ENCODE measurements at regions not wholly inside any gene's neighbourhood (a gene's known extent, or its start where the extent isn't known, plus 50 kb on each side); places are given as distances from the start of the nearest gene placed in this dataset.
"Not testable (repeated sequence)": the region's sequence is repeated elsewhere in the genome, so short reads cannot be mapped to it uniquely, and the experiment has no call there.

GRCh38 chr14:54010981-54011380 lies 54.4 kb upstream of the BMP4 start:
- DNase-seq = peak; percentile 66

GRCh38 chr14:54023027-54023426 lies 66.4 kb upstream of the BMP4 start:
- DNase-seq = no peak

GRCh38 chr14:54025661-54026060 lies 69.0 kb upstream of the BMP4 start:
- no peak for DNase-seq

- DNase-seq = no peak
Observed at GRCh38 chr14:54026671-54027070, 70.0 kb upstream of the BMP4 start.

GRCh38 chr14:54030996-54031395 lies 74.4 kb upstream of the BMP4 start:
- not testable (repeated sequence) for DNase-seq

- DNase-seq = not testable (repeated sequence)
Observed at GRCh38 chr14:54033285-54033684, 76.7 kb upstream of the BMP4 start.

GRCh38 chr14:54038724-54039123 lies 82.1 kb upstream of the BMP4 start:
- DNase-seq = no peak

GRCh38 chr14:54039311-54039710 lies 82.7 kb upstream of the BMP4 start:
- DNase-seq = no peak

- DNase-seq = no peak
Observed at GRCh38 chr14:54040846-54041245, 84.2 kb upstream of the BMP4 start.

- DNase-seq = no peak
Observed at GRCh38 chr14:54046250-54046649, 89.6 kb upstream of the BMP4 start.

GRCh38 chr14:54047645-54048308 lies 91.2 kb upstream of the BMP4 start:
- DNase-seq = no peak

- no peak for DNase-seq
Observed at GRCh38 chr14:54048311-54048710, 91.7 kb upstream of the BMP4 start.

GRCh38 chr14:54048736-54049135 lies 92.1 kb upstream of the BMP4 start:
- DNase-seq = no peak

- no peak for DNase-seq
Observed at GRCh38 chr14:54050759-54051158, 94.1 kb upstream of the BMP4 start.

GRCh38 chr14:54052696-54053385 lies 96.2 kb upstream of the BMP4 start:
- DNase-seq = no peak

GRCh38 chr14:54053386-54053745 lies 96.7 kb upstream of the BMP4 start:
- DNase-seq = no peak

- DNase-seq = no peak
Observed at GRCh38 chr14:54058505-54058904, 101.9 kb upstream of the BMP4 start.

- DNase-seq = no peak
Observed at GRCh38 chr14:54083549-54084239, 127.1 kb upstream of the BMP4 start.

- no peak for DNase-seq
Observed at GRCh38 chr14:54085232-54085761, 128.7 kb upstream of the BMP4 start.

- no peak for DNase-seq
Observed at GRCh38 chr14:54085841-54086240, 129.2 kb upstream of the BMP4 start.

GRCh38 chr14:54086767-54087166 lies 130.1 kb upstream of the BMP4 start:
- peak; percentile 73 for DNase-seq

GRCh38 chr14:54087376-54087775 lies 130.8 kb upstream of the BMP4 start:
- DNase-seq = no peak

- no peak for DNase-seq
Observed at GRCh38 chr14:54088271-54088670, 131.6 kb upstream of the BMP4 start.
